ENCODE measurements at regions not wholly inside any gene's neighbourhood (a gene's known extent, or its start where the extent isn't known, plus 50 kb on each side); places are given as distances from the start of the nearest gene placed in this dataset.
"Not testable (repeated sequence)": the region's sequence is repeated elsewhere in the genome, so short reads cannot be mapped to it uniquely, and the experiment has no call there.

GRCh38 chr6:13868236-13868635 lies 53.9 kb upstream of the MCUR1 start:
- intact Hi-C loops (cut with DNase I), result no loop called here
- Histone ChIP-seq H3K4me1 (no peaks in the 10 kb centered on the region), H3K27me3 (ENCODE audit: insufficient read depth in 3 of 3, low read length in 2 of 3) (no peaks in the 10 kb centered on the region), H3K4me3 (no peak overlapping the region), H3K36me3 (ENCODE audit: insufficient read depth in 1 of 2, low read depth in 1 of 2) (no peaks in the 10 kb centered on the region), H3K9me3 (no peaks in the 10 kb centered on the region), H3K27ac (no peak overlapping the region)
- no peak for TF ChIP-seq CTCF (IDR thresholded peaks at IDR 0.05)
- ATAC-seq (no peak), DNase-seq (no peak)
- WGBS, 3 donors, result 86 to 92% (median 90%) methylated on average over 8 of the region's 8 CpGs

- TF ChIP-seq CTCF (IDR thresholded peaks at IDR 0.05), result no peak
These were observed 51.9 kb upstream of the MCUR1 start for GRCh38 chr6:13866301-13866700.

GRCh38 chr6:13865141-13865540 lies 50.8 kb upstream of the MCUR1 start:
- Histone ChIP-seq H3K4me3 (no peak overlapping the region), H3K9me3 (no peaks in the 10 kb centered on the region), H3K36me3 (ENCODE audit: insufficient read depth in 1 of 2, low read depth in 1 of 2) (no peaks in the 10 kb centered on the region), H3K27ac (no peak overlapping the region), H3K4me1 (no peaks in the 10 kb centered on the region), H3K27me3 (ENCODE audit: insufficient read depth in 3 of 3, low read length in 2 of 3) (peaks cover 0 to 3% (median 2%) of the 10 kb centered on the region in 3 donors)
- TF ChIP-seq CTCF (IDR thresholded peaks at IDR 0.05), result no peak
- ATAC-seq (no peak), DNase-seq (no peak)
- WGBS, 3 donors, result 63 to 65% (median 64%) methylated on average over 2 of the region's 2 CpGs
- intact Hi-C loops (cut with DNase I), result no loop called here

More at GRCh38 chr6:13866301-13866700, 51.9 kb upstream of the MCUR1 start:
- no peaks in the 10 kb centered on the region for H3K27me3 ChIP-seq (ENCODE audit: insufficient read depth in 3 of 3, low read length in 2 of 3)
- 59 to 68% (median 65%) methylated on average over 3 of the region's 3 CpGs for WGBS, 3 donors
- DNase-seq (no peak), ATAC-seq (no peak)
- intact Hi-C loops (cut with DNase I), result no loop called here
- H3K27ac ChIP-seq, result no peak overlapping the region
- H3K4me1 ChIP-seq, result no peaks in the 10 kb centered on the region
- no peaks in the 10 kb centered on the region for H3K9me3 ChIP-seq
- no peak overlapping the region for H3K4me3 ChIP-seq
- H3K36me3 ChIP-seq (ENCODE audit: insufficient read depth in 1 of 2, low read depth in 1 of 2), result no peaks in the 10 kb centered on the region

- ATAC-seq; DNase-seq; H3K27me3 ChIP-seq (ENCODE audit: insufficient read depth in 3 of 3, low read length in 2 of 3); H3K9me3 ChIP-seq; intact Hi-C loops (cut with DNase I); H3K4me3 ChIP-seq; H3K36me3 ChIP-seq (ENCODE audit: insufficient read depth in 1 of 2, low read depth in 1 of 2); H3K27ac ChIP-seq; H3K4me1 ChIP-seq: not testable (repeated sequence)
- WGBS, 3 donors, result 58 to 74% (median 72%) methylated on average over 2 of the region's 2 CpGs
These were observed 50.3 kb upstream of the MCUR1 start for GRCh38 chr6:13864669-13865068.

All from psoas muscle (tissue), 7 donors.